B cell (primary cell): ENCODE measurements at regions not wholly inside any gene's neighbourhood (a gene's known extent, or its start where the extent isn't known, plus 50 kb on each side); places are given as distances from the start of the nearest gene placed in this dataset.

Experiments
- ATAC-seq: fragments of 200-7000 bp; cut with Tn5 transposase; one replicate; pipeline ENCODE4 v1.10.0; 2021; ENCODE audit warnings: low read depth, mild to moderate bottlenecking, moderate number of reproducible peaks, moderate library complexity
- CTCF ChIA-PET: fragments of 350-600 bp; sonication (Branson Sonifier 250); formaldehyde crosslinking; loops from one replicate; lab custom pipeline; 2021; ENCODE audit warnings: antibody characterized with exemption, inconsistent platforms; lab: Charles Lee
- POLR2A ChIA-PET: fragments of 350-600 bp; sonication (Branson Sonifier 250); formaldehyde crosslinking; loops from one replicate; lab custom pipeline; 2021; ENCODE audit warnings: antibody characterized with exemption; lab: Charles Lee
- DNase-seq: peaks from one replicate; pipeline ENCODE4 v3.0.0; 2013
- H2AFZ ChIP-seq: 2 replicates; pipeline ENCODE4 v1.6.1; 2012; ENCODE audit warnings: mild to moderate bottlenecking, low read depth, low read length; ENCODE audit not compliant: insufficient read depth, poor library complexity, severe bottlenecking
- H3K27ac ChIP-seq, 2 donors: 1 replicate in 1 of 2; 2 replicates in 1 of 2; pipeline ENCODE4 v1.5.1; 2012 to 2013; ENCODE audit warnings: low read length in 2 of 2, mild to moderate bottlenecking in 2 of 2, moderate library complexity in 1 of 2
- H3K27me3 ChIP-seq, 4 experiments: fragments of 200-600 bp in 1 of 4; sonication (generic) in 1 of 4; replicated peaks in 1 of 4; 1 replicate in 2 of 4; 2 replicates in 2 of 4; pipeline versions ENCODE4 v1.6.1 to v1.7.0; 2013 to 2016; ENCODE audit warnings: low read length in 3 of 4, mild to moderate bottlenecking in 2 of 4, mixed read lengths in 1 of 4, moderate library complexity in 1 of 4; ENCODE audit not compliant: insufficient read depth in 4 of 4, control insufficient read depth in 3 of 4; ENCODE audit errors: control extremely low read depth in 1 of 4
- H3K36me3 ChIP-seq, 2 experiments: replicated peaks in 1 of 2; 1 replicate in 1 of 2; 2 replicates in 1 of 2; pipeline versions ENCODE4 v1.6.1 to v1.7.1; 2013; ENCODE audit warnings: low read length in 1 of 2; ENCODE audit not compliant: insufficient read depth in 2 of 2, control insufficient read depth in 1 of 2; ENCODE audit errors: control extremely low read depth in 1 of 2, extremely low read depth in 1 of 2
- H3K4me1 ChIP-seq, 2 donors: fragments of 200-600 bp in 1 of 2; sonication (generic) in 1 of 2; 1 replicate in 1 of 2; 2 replicates in 1 of 2; pipeline versions ENCODE4 v1.5.1 to v1.6.1; 2013 to 2017; ENCODE audit warnings: low read length in 2 of 2; ENCODE audit not compliant: control insufficient read depth in 2 of 2, insufficient read depth in 2 of 2
- H3K4me2 ChIP-seq: replicated peaks from 2 replicates; pipeline ENCODE3; 2012; ENCODE audit warnings: mild to moderate bottlenecking, low read depth, low read length; ENCODE audit not compliant: poor library complexity, severe bottlenecking
- H3K4me3 ChIP-seq, 5 experiments: fragments of 200-600 bp in 1 of 5; sonication (generic) in 1 of 5; 1 replicate in 3 of 5; 2 replicates in 2 of 5; pipeline versions ENCODE4 v1.5.1 to v1.7.0; 2011 to 2016; ENCODE audit warnings: low read length in 4 of 5, mild to moderate bottlenecking in 4 of 5, low read depth in 2 of 5, control low read depth in 1 of 5, moderate library complexity in 1 of 5; ENCODE audit not compliant: insufficient read depth in 1 of 5; ENCODE audit errors: control extremely low read depth in 1 of 5, extremely low read depth in 1 of 5
- H3K79me2 ChIP-seq: fragments of 200-600 bp; sonication (generic); one replicate; pipeline ENCODE4 v1.6.0; 2016; ENCODE audit warnings: low read length; ENCODE audit not compliant: control insufficient read depth, insufficient read depth
- H3K9ac ChIP-seq: fragments of 200-600 bp; sonication (generic); 2 replicates; pipeline ENCODE4 v1.6.1; 2017; ENCODE audit warnings: mild to moderate bottlenecking, low read length, moderate library complexity
- H3K9me3 ChIP-seq, 3 donors: one replicate each; pipeline versions ENCODE4 v1.6.1 to v1.7.1; 2013; ENCODE audit warnings: low read length in 2 of 3; ENCODE audit not compliant: control insufficient read depth in 2 of 3, insufficient read depth in 1 of 3; ENCODE audit errors: control extremely low read depth in 1 of 3
- H4K20me1 ChIP-seq: 2 replicates; pipeline ENCODE4 v1.6.0; 2012; ENCODE audit warnings: mild to moderate bottlenecking, low read length; ENCODE audit not compliant: insufficient read depth, control insufficient read depth, poor library complexity, severe bottlenecking
- H3K27ac Mint-ChIP-seq: one replicate; pipeline ENCODE4 v1.8.0; 2021; ENCODE audit warnings: mixed read lengths
- H3K27me3 Mint-ChIP-seq: one replicate; pipeline ENCODE4 v1.8.0; 2021; ENCODE audit warnings: mixed read lengths
- H3K4me1 Mint-ChIP-seq: one replicate; pipeline ENCODE4 v1.8.0; 2021; ENCODE audit warnings: mixed read lengths
- H3K4me3 Mint-ChIP-seq: one replicate; pipeline ENCODE4 v1.8.0; 2021; ENCODE audit warnings: mixed read lengths
- H3K9me3 Mint-ChIP-seq: one replicate; pipeline ENCODE4 v1.8.0; 2022; ENCODE audit warnings: mixed read lengths; ENCODE audit not compliant: insufficient read depth
- CTCF ChIP-seq: fragments of 200-600 bp; IDR thresholded peaks from one replicate; pipeline ENCODE4 v1.8.0; 2022; ENCODE audit warnings: antibody characterized with exemption, mild to moderate bottlenecking
- EZH2 ChIP-seq: IDR thresholded peaks from 2 replicates; pipeline ENCODE4 v1.6.1; 2012; ENCODE audit warnings: borderline replicate concordance, low read depth, mild to moderate bottlenecking, moderate library complexity, low read length; ENCODE audit not compliant: insufficient read depth, poor library complexity, severe bottlenecking
- WGBS: methylation state at CpG from one replicate; pipeline ENCODE4 v1.1.5; 2013; ENCODE audit warnings: missing lambda C conversion rate; ENCODE audit not compliant: insufficient coverage; 5-methylcytosine and 5-hydroxymethylcytosine counted together
- intact Hi-C: fragments of 100-400 bp; cut with micrococcal nuclease; formaldehyde crosslinking; loops from one replicate; pipeline ENCODE4 v1.10.0; 2022

GRCh38 chr9:19637084-19637483 lies 151.8 kb downstream of the SLC24A2 start:
- intact Hi-C loops = no loop called here
- Histone ChIP-seq H4K20me1 (no peaks in the 10 kb centered on the region), H3K9me3 (no peaks in the 10 kb centered on the region), H3K4me1 (no peaks in the 10 kb centered on the region), H2AFZ (no peak overlapping the region), H3K36me3 (no peaks in the 10 kb centered on the region), H3K79me2 (no peaks in the 10 kb centered on the region), H3K4me3 (no peak overlapping the region), H3K9ac (no peak overlapping the region), H3K4me2 (no peak overlapping the region), H3K27ac (no peak overlapping the region), H3K27me3 (no peaks in the 10 kb centered on the region)
- no peaks in the 10 kb centered on the region for H3K9me3 Mint-ChIP-seq
- ChIA-PET CTCF (no interaction called here), POLR2A (no interaction called here)
- no peaks in the 10 kb centered on the region for H3K27me3 Mint-ChIP-seq
- no peak for TF ChIP-seq CTCF
- no peak for TF ChIP-seq EZH2
- WGBS = 97% methylated on average over 4 of the region's 5 CpGs
- no peak overlapping the region for H3K4me3 Mint-ChIP-seq
- DNase-seq (no peak), ATAC-seq (no peak)
- no peak overlapping the region for H3K27ac Mint-ChIP-seq
- no peaks in the 10 kb centered on the region for H3K4me1 Mint-ChIP-seq

DNA sequence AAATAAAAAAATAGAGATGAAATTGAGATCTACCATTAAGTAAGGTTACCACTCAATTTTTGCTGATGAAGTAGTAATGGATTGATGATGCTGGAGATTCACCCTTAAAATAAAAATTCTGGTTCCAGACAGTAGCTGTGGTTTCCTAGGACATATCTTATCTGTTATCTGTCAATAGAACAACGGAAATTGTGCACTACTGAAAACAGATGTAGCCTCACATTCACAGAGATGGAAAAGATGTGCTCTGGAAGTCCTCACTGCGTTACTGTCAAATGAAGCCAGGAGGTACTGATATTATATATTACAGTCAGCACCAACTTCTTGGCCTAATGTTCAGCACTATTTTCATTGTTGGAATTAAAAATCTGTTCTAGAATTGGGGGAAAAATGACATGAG lies 154.0 kb downstream of the SLC24A2 start:
- no peak for TF ChIP-seq CTCF
- no peak for TF ChIP-seq EZH2
- Histone ChIP-seq H4K20me1 (no peaks in the 10 kb centered on the region), H3K27ac (no peak overlapping the region), H3K9ac (no peak overlapping the region), H3K4me2 (no peak overlapping the region), H3K9me3 (no peaks in the 10 kb centered on the region), H3K79me2 (no peaks in the 10 kb centered on the region), H2AFZ (no peak overlapping the region), H3K4me1 (no peaks in the 10 kb centered on the region), H3K27me3 (no peaks in the 10 kb centered on the region), H3K4me3 (no peak overlapping the region), H3K36me3 (no peaks in the 10 kb centered on the region)
- no peaks in the 10 kb centered on the region for H3K9me3 Mint-ChIP-seq
- no peak overlapping the region for H3K27ac Mint-ChIP-seq
- no peak for DNase-seq
- intact Hi-C loops = no loop called here
- no CpG with 5 or more reads among the region's 2 CpGs for WGBS
- H3K27me3 Mint-ChIP-seq = no peaks in the 10 kb centered on the region
- H3K4me1 Mint-ChIP-seq = no peaks in the 10 kb centered on the region
- ChIA-PET POLR2A (no interaction called here), CTCF (no interaction called here)
- no peak overlapping the region for H3K4me3 Mint-ChIP-seq
- ATAC-seq = no peak
